Myocyte (in vitro differentiated cells): ENCODE measurements at regions not wholly inside any gene's neighbourhood (a gene's known extent, or its start where the extent isn't known, plus 50 kb on each side); places are given as distances from the start of the nearest gene placed in this dataset.
A peak's percentile ranks its signal among the peaks of the same experiment; 100 is the strongest.
"Not testable (repeated sequence)": the region's sequence is repeated elsewhere in the genome, so short reads cannot be mapped to it uniquely, and the experiment has no call there.

Experiments used
- DNase-seq: peaks from one replicate; pipeline ENCODE4 v3.0.0-alpha.2; 2012; ENCODE audit warnings: low read depth

DNA sequence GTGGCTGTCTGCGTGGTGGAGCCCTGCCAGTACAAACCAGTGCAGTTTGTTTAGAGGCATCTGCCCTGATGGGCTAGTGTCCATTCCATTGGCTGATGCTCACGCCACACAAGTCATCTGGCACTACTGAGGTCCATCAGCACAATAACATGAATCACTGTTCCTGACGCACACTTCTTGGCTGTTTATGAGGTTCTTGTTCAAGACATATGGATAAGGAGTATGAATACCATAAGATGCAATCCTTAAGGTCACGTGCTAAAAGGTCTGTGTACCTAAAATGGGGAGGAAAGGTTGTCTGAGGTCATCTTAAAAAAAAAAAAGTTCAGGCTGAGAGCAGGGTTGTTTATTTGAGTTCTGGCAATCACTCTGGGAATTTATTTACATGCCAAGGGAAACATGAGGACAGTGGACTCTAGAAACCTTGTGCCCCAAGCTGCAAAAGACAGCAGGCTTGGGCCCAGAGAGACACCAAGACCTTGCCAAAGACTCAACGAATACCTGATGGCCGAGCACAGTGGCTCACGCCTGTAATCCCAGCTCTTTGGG lies 54.1 kb upstream of the SHLD1 start:
- peak; percentile 32 for DNase-seq

- DNase-seq: no peak
These were observed 58.1 kb upstream of the SHLD1 start for GRCh38 chr20:5691918-5692618.

DNA sequence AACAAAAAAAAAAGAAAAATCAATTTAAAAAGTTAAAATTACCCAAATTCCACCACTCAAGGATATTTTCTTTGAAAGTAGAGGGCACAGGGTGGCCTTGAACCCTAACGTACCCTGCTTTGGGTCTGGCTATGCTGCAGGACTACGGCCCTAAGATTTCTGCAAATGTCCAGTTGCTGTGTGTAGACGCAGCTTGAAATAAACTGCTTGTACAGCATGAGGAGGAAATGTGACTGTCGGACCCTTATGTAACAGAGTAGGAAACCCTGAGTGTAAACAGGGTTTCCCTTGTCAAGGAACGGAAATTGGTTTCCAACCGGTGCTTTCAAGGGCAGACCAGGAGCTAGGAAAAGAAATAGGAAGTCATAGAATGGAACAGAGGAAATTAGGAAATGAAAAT lies 60.7 kb upstream of the SHLD1 start:
- DNase-seq: no peak

DNA sequence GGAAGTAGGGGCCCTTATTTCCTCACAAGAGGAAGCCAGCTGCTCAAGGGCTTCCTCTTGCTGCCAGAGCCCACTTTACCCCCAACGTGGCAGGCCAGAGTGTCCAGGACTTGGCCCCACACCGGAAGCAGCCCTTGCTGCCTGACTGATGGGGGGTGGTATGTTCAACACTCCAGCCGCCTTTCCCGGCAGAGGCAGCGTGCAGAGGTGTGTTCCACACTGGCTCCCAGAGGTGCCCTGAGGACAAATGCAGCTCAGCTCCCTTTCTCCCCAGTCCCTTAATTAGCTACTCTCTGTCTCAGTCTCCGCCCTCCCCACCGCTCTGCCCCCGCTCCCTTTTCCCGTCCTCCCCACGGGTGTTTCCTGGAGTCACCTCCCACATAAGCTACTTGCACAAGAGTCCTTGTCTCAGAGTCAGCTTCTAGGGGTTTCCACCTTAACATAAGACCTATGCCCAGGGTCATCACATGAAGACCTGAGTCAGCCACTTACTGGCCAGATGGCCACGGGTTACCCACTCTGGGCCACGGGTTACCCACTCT lies 61.7 kb upstream of the SHLD1 start:
- no peak for DNase-seq

DNA sequence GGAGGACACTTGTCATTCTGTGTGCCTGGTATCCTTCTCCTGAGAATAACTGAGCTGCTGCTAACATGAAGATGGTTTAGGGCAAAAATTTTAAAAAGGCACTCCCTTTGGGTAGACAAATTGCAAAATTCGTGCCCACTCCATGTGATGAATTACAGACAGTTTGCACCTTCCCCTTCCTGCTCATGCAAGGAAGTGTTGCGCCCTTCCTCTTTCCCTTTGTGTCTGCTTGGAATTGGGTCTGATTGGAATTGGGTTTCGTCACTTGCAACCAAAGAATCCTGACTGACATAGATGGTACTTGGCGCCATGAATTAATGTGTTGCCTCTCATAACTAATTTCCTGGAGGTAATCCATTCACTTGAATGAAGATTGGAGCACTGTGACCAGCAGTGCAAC lies 62.3 kb upstream of the SHLD1 start:
- DNase-seq: no peak

GRCh38 chr20:5686384-5687105 lies 63.7 kb upstream of the SHLD1 start:
- DNase-seq: no peak

GRCh38 chr20:5682556-5682955 lies 67.6 kb upstream of the SHLD1 start:
- DNase-seq: not testable (repeated sequence)

GRCh38 chr20:5680192-5680591 lies 69.4 kb upstream of the GPCPD1 start:
- no peak for DNase-seq

GRCh38 chr20:5678777-5679176 lies 68.0 kb upstream of the GPCPD1 start:
- no peak for DNase-seq

DNA sequence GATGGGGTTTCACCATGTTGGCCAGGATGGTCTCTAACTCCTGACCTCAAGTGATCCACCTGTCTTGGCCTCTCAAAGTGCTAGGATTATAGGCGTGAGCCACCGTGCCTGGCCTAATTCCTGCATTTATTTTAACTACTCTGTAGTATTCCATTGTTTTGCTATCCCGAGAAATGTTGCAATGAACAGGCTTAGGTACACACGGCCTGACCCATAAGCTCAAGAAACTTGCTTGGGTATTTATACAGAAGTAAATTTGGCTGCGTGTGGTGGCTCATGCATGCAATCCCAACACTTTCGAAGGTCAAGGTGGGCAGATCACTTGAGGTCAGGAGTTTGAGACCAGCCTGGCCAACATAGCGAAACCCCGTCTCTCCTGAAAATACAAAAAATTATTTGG lies 67.1 kb upstream of the GPCPD1 start:
- not testable (repeated sequence) for DNase-seq

- no peak for DNase-seq
These were observed 66.6 kb upstream of the GPCPD1 start for GRCh38 chr20:5677389-5677788.

GRCh38 chr20:5675103-5676091 lies 64.6 kb upstream of the GPCPD1 start:
- DNase-seq: no peak

DNA sequence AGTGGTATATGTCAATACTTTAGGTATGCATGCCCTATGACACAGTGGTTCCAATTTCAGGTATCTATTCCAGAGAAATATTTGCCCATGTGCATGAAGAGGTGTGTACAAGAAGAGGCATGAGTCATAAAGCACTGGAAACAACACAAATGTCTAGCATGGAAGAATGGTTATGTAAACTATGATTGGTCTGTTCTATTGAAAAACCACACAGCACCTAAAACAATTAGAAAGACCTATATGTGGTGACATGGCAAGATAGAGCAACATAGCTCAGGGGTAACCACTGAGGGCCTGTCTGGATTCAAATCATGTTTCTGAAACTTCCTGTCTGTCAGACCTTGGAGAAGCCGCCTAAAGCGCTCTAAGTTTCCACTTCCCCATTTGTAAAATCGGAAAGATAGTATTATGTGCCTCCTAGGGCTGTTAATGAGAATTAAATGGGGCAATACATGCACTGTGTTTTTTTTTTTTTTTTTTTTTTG lies 63.4 kb upstream of the GPCPD1 start:
- DNase-seq: no peak

GRCh38 chr20:5670874-5671273 lies 60.1 kb upstream of the GPCPD1 start:
- no peak for DNase-seq

GRCh38 chr20:5670036-5670536 lies 59.3 kb upstream of the GPCPD1 start:
- no peak for DNase-seq

DNA sequence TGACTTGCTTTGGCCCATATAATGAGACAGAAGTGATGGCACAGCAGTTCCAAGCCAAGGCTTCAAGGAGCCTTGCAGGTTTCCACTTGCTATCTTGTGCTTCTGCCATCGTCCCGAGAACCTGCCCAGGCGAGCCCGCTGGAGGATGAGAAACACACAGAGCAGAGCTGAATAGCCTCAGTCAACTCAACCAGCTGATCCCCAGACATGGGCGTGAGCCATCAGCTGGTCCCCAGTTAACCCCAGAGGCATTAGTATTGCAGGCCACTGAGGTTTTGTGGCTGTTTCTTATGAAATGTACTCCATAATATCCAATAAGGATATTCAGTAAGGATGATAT lies 57.7 kb upstream of the GPCPD1 start:
- no peak for DNase-seq

DNA sequence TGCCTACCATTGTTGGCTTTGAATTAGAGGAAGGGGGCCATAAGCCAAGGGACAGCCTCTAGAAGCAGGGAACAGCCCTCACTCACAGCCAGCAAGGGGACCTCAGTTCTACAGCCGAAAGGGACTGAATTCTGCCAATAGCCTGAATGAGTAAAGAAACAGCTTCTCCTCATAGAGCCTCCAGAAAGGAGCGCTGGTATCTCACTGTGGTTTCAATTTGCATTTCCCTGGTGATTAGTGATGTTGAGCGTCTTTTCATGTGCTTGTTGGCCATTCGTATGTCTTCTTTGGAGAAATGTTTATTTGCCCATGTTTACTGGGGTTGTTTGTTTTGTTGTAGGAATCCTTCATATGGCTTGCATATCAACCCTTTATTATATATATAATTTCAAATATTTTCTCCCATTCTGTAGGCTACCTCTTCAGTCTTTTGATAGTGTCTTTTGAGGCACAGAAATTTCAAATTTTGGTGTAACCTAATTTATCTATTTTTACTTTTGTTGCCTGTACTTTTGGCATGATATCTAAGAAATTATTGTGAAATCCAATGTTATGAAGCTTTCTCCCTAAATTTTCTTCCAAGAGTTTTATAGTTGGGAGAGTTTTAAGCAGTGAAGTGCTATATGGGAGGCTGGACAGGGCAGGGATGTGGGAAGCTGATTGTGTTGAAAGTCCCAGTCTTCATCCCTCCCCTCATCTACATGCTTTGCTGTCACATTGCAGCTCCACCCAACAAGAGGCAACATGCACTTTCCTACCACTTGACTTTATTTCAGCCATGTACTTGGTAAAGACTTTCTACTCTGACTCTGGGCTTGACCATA lies 57.1 kb upstream of the GPCPD1 start:
- DNase-seq: no peak

GRCh38 chr20:5665417-5665816 lies 54.6 kb upstream of the GPCPD1 start:
- no peak for DNase-seq

DNA sequence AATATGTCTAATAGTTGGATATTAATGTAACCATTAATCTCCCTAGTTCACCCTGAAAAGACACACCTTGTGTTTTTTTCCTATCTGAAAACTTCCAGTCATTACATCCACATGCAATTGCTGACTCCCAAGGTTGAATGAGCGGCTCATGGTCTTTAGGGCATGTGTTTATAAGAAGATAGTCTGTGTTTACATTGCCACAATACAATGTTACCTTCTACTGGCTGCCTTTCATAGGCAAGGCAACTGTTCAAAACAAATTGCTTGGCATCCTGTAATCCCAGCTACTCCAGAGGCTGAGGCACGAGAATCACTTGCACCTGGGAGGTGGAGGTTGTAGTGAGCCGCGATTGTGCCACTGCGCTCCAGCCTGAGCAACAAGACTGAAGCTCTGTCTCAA lies 52.6 kb upstream of the GPCPD1 start:
- DNase-seq: no peak

GRCh38 chr20:5662769-5663168 lies 52.0 kb upstream of the GPCPD1 start:
- DNase-seq: no peak
